DMS153 treated with DMSO at 0.1 percent for 48 hours (cell line): ENCODE measurements at regions not wholly inside any gene's neighbourhood (a gene's known extent, or its start where the extent isn't known, plus 50 kb on each side); places are given as distances from the start of the nearest gene placed in this dataset.

Source experiments
- DNase-seq: peaks from one replicate; lab custom pipeline; 2025; ENCODE audit not compliant: unreplicated experiment; lab: John Stamatoyannopoulos, UW

- no peak for DNase-seq
Measured at GRCh38 chr7:106797937-106798336, 67.1 kb upstream of the PIK3CG start.

- DNase-seq, result no peak
Measured at GRCh38 chr7:106802589-106802988, 62.5 kb upstream of the PIK3CG start.

- DNase-seq, result no peak
Measured at GRCh38 chr7:106806556-106806955, 58.5 kb upstream of the PIK3CG start.

GRCh38 chr7:106807474-106807873 is 57.6 kb upstream of the PIK3CG start:
- no peak for DNase-seq

GRCh38 chr7:106808967-106809635 is 56.0 kb upstream of the PIK3CG start:
- no peak for DNase-seq

GRCh38 chr7:106811472-106811871 is 53.6 kb upstream of the PIK3CG start:
- no peak for DNase-seq

- no peak for DNase-seq
Measured at GRCh38 chr7:106812027-106812643, 52.9 kb upstream of the PIK3CG start.

GRCh38 chr7:106813705-106814305 is 51.3 kb upstream of the PIK3CG start:
- DNase-seq, result no peak

- no peak for DNase-seq
Measured at GRCh38 chr7:106814887-106815286, 50.2 kb upstream of the PIK3CG start.
